Hematopoietic multipotent progenitor cell treated with erythropoietin and hydrocortisone succinate and interleukin-3 and kit ligand, for 17 days (in vitro differentiated cells): ENCODE measurements at regions not wholly inside any gene's neighbourhood (a gene's known extent, or its start where the extent isn't known, plus 50 kb on each side); places are given as distances from the start of the nearest gene placed in this dataset.
"Not testable (repeated sequence)": the region's sequence is repeated elsewhere in the genome, so short reads cannot be mapped to it uniquely, and the experiment has no call there.

Experiments
- DNase-seq: peaks from one replicate; pipeline ENCODE4 v3.0.0-alpha.2; 2015; ENCODE audit warnings: low spot score

DNA sequence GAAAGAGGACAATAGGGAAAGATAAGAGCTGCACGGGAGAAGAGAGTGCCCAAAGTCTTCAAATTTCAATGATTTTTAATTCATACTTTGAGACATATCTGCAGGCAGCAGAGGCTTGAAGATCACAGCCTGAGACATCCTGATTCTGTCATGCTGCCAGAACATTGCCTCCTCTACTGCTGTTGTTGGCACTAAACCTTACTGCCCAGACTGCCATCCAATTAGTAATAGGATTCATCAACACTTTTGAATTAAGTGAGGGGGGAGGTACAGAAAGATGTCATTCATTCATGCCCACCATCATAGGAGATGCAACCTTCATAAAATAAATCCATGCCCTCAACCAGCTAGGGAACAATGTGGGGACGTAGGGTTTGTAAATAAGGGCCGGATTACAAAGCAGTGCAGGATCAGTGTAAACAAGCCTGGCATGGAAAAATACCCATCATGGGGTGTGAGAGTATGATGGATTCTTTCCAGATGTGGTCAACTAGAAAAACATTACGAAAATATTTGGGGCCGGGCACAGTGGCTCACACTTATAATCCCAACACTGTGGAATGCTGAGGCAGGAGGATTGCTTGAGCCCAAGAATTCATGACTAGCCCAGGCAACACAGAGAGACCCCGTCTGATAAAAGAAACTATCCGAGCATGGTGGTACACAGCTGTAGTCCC lies 122.1 kb upstream of the DAPK1 start:
- DNase-seq = no peak

DNA sequence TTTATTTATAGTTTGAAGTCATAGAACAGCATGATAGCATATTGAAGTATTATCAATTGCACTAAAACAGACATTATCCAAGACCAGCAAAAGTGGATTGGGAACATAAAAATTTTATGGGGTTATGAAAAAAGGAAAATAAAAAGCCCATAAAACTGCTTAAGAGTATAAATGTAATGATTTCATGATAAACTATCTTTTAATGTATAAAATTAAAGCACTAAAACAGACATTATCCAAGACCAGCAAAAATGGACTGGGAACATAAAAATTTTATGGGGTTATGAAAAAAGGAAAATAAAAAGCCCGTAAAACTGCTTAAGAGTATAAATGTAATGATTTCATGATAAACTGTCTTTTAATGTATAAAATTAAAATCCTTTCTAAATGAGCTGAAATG lies 119.0 kb upstream of the DAPK1 start:
- DNase-seq = no peak

GRCh38 chr9:87379300-87379699 lies 118.4 kb upstream of the DAPK1 start:
- DNase-seq = no peak

GRCh38 chr9:87381050-87381711 lies 116.5 kb upstream of the DAPK1 start:
- DNase-seq = no peak

DNA sequence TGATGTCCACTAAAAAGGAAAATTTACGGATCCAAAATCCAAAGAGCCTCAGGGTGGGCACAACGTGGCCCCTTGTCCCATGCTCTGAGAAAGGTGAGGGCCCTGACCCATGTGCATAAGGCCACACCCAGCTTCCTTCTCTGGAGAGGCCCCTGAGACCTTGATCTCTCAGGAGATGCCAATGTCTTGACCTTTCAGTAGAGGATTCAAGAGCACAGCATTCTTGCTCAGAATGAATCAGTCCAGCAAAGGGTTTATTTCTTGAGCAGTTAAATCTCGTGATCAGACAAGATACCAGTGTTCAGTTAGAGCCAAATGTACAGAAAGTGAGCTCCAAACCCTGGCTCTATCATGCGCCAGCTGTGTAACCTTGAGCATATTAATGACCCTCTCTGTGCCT lies 115.9 kb upstream of the DAPK1 start:
- DNase-seq = no peak

DNA sequence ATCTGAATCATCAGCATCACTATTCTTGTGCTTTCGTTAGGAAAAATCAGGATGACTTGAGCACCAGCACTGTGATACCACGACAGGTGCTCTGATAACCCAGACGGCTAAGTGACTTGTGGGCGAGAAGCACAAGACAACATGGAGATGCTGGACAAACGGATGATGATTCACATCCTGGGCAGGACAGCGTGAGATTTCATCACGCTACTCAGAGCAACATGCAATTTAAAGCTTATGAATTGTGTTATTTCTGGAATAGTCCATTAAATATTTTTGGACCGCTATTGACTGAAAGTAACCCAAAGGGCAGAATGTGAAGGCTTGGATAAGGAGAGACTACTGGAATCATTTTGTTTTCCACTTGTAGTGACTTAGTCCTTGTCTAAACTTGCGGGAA lies 114.8 kb upstream of the DAPK1 start:
- no peak for DNase-seq

DNA sequence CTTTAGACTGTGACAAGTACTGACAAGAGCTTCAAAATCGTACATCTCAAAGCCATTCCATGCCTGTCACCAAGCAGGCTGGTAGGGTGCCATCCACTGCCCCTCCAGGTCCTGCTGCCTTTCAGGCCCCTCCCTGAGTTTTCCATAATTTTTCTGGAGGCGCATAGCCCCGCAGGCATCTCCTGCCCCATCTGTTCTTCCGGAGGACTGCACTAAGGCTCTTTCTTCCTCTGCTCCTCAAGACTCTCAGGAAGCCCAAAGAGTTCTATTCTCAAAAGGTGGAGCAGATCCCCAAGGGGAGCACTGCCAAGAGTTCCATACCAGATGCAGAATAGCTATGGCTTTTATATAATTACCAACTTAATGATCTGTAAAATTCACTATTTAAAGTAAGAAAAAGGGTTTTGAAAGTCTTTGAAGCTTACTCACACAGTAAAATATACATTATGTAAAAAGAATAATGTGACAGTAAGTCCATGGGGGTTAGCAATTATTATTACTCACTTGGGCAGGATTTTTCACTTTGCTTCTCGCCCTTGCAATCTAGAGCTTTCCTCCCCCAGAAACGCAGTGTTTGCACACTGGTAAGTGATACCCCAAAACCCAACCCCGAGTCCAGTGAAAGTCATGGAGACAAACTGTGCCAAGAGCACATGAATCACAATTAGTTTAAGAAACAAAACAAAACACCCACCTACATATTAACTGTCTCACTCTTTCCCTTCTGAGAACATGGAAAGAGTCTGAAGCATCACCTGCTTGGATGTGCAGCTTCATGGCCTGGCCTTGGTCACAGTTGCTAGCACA lies 114.1 kb upstream of the DAPK1 start:
- DNase-seq = no peak

GRCh38 chr9:87386490-87387025 lies 111.1 kb upstream of the DAPK1 start:
- peak; percentile 30 for DNase-seq

DNA sequence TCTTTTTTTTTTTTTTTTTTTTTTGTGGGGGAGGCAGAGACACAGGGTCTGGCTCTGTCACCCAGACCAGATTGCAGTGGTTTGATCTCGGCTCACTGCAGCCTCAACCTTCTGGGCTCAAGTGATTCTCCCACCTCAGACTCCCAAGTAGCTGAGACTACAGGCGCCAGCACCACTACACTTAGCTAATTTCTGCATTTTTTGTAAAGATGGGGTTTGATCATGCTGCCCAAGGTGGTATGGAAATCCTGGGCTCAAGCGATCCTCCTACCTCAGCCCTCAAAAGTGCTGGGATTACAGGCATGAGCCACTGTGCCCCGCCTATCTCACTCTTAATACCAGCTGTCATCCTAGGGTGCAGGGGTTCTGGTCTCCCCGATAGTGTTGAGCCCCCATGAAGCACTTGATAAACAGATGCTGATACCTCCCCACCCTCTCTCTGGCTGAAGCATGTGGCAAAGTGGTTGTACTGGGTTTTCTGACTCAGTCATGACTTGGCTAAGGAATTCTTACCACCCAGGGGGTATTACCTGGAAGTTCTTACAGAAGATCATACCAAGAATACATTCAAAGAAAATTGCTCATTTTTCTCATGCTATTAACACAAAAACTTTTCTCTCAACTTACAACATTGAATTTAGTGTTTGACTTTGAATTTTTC lies 110.2 kb upstream of the DAPK1 start:
- peak; percentile 65 for DNase-seq

GRCh38 chr9:87388708-87389107 lies 109.0 kb upstream of the DAPK1 start:
- not testable (repeated sequence) for DNase-seq

- no peak for DNase-seq
Observed at GRCh38 chr9:87389936-87390335, 107.7 kb upstream of the DAPK1 start.

GRCh38 chr9:87390361-87390760 lies 107.3 kb upstream of the DAPK1 start:
- no peak for DNase-seq

DNA sequence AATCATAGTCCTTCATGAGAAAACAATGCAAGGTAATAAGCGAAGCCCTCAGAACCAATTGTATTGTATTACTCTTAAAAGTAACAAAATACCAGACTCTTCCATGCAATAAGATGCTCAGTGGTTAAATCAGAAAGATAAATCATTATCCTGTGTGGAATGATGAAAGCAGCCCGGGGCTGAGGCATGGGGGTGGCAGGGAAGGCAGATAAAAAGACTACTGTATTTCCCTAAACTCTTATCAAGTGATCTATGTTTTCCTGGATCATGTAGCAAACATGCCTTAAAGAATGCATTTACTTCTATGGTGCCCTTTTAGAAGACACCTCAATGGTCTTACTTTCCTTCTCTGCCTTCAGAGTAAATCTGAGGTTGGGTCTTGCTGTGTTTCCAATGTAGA lies 105.6 kb upstream of the DAPK1 start:
- no peak for DNase-seq

- no peak for DNase-seq
Observed at GRCh38 chr9:87393706-87394230, 103.9 kb upstream of the DAPK1 start.

GRCh38 chr9:87395804-87396479 lies 101.7 kb upstream of the DAPK1 start:
- DNase-seq = no peak

DNA sequence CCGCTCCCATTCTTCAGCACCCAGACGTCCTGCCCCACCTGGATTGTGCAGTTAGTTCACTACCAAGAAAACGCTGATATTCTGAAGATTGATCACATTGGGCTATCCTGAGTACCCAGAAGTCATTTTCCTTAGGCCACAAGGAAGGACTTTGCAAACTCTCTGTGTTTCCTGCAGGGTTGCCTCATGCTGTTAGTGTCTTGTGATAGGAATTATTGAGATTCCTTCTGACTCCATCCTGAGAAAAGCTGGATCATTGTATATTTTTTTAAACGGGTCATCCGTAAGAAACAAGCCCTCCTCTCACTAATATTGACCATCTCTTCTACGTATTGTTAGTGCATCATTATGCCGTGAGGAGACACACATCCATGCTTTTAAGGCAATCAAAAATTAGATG lies 96.0 kb upstream of the DAPK1 start:
- DNase-seq = no peak

DNA sequence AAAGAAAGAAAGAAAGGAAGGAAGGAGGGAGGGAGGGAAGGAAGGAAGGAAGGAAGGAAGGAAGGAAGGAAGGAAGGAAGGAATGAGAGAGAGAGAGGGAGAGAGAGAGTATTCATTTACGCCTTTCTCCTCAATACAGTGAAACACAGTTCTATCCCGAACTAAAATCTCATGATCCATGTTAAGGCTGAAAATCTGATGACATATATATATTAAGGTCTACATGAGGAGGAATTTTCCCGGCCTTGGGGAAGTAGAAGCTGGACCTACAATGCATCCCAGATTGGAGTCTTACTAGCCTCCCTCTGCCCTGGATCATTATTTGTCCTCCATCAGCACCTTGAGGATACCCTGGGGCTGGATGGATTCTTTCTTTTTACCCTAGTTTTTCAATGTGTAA lies 95.1 kb upstream of the DAPK1 start:
- no peak for DNase-seq

DNA sequence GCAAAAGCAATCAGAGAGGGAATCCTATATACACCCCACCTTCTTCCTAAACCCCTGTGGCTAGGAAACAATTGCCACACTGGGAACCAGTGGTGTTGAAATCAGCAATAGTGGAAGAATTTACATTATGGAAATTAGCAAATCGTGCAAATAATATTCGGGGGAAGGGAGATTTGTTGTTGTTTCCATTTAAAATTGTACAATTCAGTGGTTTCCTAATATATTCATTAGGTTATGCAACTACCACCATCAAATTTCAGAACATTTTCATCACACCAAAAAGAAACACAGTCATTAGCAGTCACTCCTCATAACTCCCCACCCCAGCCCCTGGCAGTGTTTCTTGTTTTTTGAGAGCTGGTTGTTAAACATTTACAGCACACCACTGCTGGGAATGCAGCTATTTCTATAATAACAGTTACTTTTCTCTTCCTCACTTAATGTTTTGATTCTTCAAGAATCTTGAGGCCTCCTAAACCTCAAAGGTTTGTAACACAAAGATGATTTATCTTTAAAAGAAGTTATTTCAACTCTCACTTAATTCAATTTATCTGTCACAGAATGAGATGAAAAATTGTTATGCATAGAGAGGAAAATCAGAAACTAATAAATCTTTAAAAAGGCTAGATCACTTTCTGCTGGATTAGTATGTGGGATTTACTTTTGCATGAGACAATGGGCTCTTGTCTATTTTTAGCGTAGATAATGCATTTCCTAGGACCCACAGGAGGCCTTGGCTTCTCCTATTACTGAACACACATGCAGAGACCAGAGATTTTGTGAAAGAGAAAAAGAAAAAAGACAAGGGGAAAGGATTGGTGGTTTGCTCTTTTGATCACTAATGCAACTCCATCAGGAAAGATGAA lies 91.8 kb upstream of the DAPK1 start:
- DNase-seq = no peak

GRCh38 chr9:87406543-87407166 lies 91.0 kb upstream of the DAPK1 start:
- no peak for DNase-seq
